ENCODE measurements at regions not wholly inside any gene's neighbourhood (a gene's known extent, or its start where the extent isn't known, plus 50 kb on each side); places are given as distances from the start of the nearest gene placed in this dataset.

DNA sequence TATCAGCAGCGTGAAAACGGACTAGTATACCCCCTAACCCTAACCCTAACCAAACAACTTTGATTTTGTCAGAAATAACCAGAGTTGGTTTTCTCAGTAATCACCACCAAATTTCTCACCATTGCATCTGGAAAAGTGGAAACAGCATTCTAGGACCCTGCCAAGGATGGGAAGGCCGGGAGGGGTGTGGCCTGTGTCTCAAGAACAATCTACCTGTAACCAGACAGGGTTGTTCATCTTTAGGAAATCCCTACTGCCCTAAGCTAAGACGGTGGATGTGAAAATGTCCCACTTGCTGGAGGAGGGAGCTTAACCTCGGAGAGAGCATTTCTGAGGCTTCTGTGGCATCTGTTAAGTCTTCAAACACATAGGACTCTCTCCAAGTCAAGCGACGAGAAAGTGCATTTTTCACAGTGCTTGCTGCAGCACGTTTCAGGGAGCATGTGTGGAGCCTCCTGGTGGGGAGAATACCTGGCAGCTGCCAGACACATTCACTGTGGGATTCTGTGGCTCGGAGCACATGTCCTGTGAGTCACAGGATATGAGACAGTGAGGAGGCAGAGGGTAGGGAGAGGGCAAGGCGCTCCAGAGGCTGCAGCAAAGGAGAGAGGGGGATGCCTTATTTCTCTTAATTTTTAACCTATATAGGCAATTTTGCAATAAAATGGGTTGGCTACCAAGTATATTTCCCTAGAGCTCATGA lies 207.5 kb downstream of the SPP2 start (continued):
- TF ChIP-seq, protein P1, sequence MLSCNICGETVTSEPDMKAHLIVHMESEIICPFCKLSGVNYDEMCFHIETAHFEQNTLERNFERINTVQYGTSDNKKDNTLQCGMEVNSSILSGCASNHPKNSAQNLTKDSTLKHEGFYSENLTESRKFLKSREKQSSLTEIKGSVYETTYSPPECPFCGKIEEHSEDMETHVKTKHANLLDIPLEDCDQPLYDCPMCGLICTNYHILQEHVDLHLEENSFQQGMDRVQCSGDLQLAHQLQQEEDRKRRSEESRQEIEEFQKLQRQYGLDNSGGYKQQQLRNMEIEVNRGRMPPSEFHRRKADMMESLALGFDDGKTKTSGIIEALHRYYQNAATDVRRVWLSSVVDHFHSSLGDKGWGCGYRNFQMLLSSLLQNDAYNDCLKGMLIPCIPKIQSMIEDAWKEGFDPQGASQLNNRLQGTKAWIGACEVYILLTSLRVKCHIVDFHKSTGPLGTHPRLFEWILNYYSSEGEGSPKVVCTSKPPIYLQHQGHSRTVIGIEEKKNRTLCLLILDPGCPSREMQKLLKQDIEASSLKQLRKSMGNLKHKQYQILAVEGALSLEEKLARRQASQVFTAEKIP (CRISPR knock-in tag; IDR thresholded peaks at IDR 0.05; ENCODE audit: borderline replicate concordance), result no peak
- no peak for TF ChIP-seq TARDBP (CRISPR knock-in tag; IDR thresholded peaks at IDR 0.05)
- no peak for TF ChIP-seq ZSCAN9 (CRISPR knock-in tag; IDR thresholded peaks at IDR 0.05; ENCODE audit: borderline replicate concordance)
- no peak for TF ChIP-seq NBN (conservative IDR thresholded peaks at IDR 0.05)
- TF ChIP-seq ELF4 (CRISPR knock-in tag; IDR thresholded peaks at IDR 0.05; ENCODE audit: borderline replicate concordance), result no peak
- TF ChIP-seq, protein P2, sequence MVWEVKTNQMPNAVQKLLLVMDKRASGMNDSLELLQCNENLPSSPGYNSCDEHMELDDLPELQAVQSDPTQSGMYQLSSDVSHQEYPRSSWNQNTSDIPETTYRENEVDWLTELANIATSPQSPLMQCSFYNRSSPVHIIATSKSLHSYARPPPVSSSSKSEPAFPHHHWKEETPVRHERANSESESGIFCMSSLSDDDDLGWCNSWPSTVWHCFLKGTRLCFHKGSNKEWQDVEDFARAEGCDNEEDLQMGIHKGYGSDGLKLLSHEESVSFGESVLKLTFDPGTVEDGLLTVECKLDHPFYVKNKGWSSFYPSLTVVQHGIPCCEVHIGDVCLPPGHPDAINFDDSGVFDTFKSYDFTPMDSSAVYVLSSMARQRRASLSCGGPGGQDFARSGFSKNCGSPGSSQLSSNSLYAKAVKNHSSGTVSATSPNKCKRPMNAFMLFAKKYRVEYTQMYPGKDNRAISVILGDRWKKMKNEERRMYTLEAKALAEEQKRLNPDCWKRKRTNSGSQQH (CRISPR knock-in tag; IDR thresholded peaks at IDR 0.05; ENCODE audit: low read depth), result no peak
- TF ChIP-seq, protein P3, sequence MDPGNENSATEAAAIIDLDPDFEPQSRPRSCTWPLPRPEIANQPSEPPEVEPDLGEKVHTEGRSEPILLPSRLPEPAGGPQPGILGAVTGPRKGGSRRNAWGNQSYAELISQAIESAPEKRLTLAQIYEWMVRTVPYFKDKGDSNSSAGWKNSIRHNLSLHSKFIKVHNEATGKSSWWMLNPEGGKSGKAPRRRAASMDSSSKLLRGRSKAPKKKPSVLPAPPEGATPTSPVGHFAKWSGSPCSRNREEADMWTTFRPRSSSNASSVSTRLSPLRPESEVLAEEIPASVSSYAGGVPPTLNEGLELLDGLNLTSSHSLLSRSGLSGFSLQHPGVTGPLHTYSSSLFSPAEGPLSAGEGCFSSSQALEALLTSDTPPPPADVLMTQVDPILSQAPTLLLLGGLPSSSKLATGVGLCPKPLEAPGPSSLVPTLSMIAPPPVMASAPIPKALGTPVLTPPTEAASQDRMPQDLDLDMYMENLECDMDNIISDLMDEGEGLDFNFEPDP (CRISPR knock-in tag; conservative IDR thresholded peaks at IDR 0.05), result no peak
- no peak for TF ChIP-seq PHF21A (CRISPR knock-in tag; IDR thresholded peaks at IDR 0.05)
- TF ChIP-seq, protein P4, sequence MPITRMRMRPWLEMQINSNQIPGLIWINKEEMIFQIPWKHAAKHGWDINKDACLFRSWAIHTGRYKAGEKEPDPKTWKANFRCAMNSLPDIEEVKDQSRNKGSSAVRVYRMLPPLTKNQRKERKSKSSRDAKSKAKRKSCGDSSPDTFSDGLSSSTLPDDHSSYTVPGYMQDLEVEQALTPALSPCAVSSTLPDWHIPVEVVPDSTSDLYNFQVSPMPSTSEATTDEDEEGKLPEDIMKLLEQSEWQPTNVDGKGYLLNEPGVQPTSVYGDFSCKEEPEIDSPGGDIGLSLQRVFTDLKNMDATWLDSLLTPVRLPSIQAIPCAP (CRISPR knock-in tag; IDR thresholded peaks at IDR 0.05; ENCODE audit: low read depth), result no peak
- TF ChIP-seq TBL1XR1 (IDR thresholded peaks at IDR 0.05; ENCODE audit: borderline replicate concordance, low read length, partially characterized antibody), result no peak
- no peak for TF ChIP-seq ZNF496 (CRISPR knock-in tag; IDR thresholded peaks at IDR 0.05; ENCODE audit: insufficient replicate concordance)
- no peak for TF ChIP-seq ATM (IDR thresholded peaks at IDR 0.05; ENCODE audit: borderline replicate concordance)
- TF ChIP-seq HOXA7 (CRISPR knock-in tag; IDR thresholded peaks at IDR 0.05), result no peak
- TF ChIP-seq, protein P5, sequence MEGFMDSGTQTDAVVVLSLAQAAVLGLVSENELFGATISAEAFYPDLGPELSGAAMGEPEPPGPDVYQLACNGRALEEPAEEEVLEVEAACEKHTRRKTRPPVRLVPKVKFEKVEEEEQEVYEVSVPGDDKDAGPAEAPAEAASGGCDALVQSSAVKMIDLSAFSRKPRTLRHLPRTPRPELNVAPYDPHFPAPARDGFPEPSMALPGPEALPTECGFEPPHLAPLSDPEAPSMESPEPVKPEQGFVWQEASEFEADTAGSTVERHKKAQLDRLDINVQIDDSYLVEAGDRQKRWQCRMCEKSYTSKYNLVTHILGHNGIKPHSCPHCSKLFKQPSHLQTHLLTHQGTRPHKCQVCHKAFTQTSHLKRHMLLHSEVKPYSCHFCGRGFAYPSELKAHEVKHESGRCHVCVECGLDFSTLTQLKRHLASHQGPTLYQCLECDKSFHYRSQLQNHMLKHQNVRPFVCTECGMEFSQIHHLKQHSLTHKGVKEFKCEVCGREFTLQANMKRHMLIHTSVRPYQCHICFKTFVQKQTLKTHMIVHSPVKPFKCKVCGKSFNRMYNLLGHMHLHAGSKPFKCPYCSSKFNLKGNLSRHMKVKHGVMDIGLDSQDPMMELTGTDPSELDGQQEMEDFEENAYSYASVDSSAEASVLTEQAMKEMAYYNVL (CRISPR knock-in tag; IDR thresholded peaks at IDR 0.05; ENCODE audit: borderline replicate concordance), result no peak
- TF ChIP-seq HNF4G (IDR thresholded peaks at IDR 0.05; ENCODE audit: borderline replicate concordance, low read depth, low read length), result no peak
- no peak for TF ChIP-seq HNF4G (CRISPR knock-in tag; IDR thresholded peaks at IDR 0.05; ENCODE audit: borderline replicate concordance, low read depth)
- TF ChIP-seq ZNF44 (CRISPR knock-in tag; IDR thresholded peaks at IDR 0.05), result no peak
- TF ChIP-seq ONECUT2 (CRISPR knock-in tag; IDR thresholded peaks at IDR 0.05), result no peak
- 0 out of 3 replicates have a peak, but pooled peaks have one; percentile 24 for TF ChIP-seq MXI1 (IDR thresholded peaks at IDR 0.05; ENCODE audit: borderline replicate concordance, low read depth, low read length)
- no peak for TF ChIP-seq GTF3A (CRISPR knock-in tag; conservative IDR thresholded peaks at IDR 0.05)
- TF ChIP-seq SAFB2 (CRISPR knock-in tag; IDR thresholded peaks at IDR 0.05; ENCODE audit: borderline replicate concordance, low read depth), result no peak
- TF ChIP-seq ZFP36L2 (CRISPR knock-in tag; IDR thresholded peaks at IDR 0.05), result no peak
- TF ChIP-seq ARNT2 (CRISPR knock-in tag; IDR thresholded peaks at IDR 0.05; ENCODE audit: low read depth), result no peak
- no peak for TF ChIP-seq ATAD3A (CRISPR knock-in tag; IDR thresholded peaks at IDR 0.05)

All from HepG2 (cell line).